GM23338 (cell line): ENCODE measurements at regions not wholly inside any gene's neighbourhood (a gene's known extent, or its start where the extent isn't known, plus 50 kb on each side); places are given as distances from the start of the nearest gene placed in this dataset.

Experiments
- ATAC-seq: fragments of 200-7000 bp; cut with Tn5 transposase; 3 replicates; pipeline ENCODE4 v1.9.1; 2020
- DNase-seq: peaks from one replicate; pipeline ENCODE4 v3.0.0-alpha.2; 2015; ENCODE audit warnings: low spot score
- H2AFZ ChIP-seq: fragments of 200-600 bp; sonication (generic); 2 replicates; pipeline ENCODE4 v1.8.0; 2016; ENCODE audit warnings: antibody characterized with exemption, mild to moderate bottlenecking, moderate library complexity
- H3F3A ChIP-seq: fragments of 200-600 bp; sonication (generic); replicated peaks from 2 replicates; pipeline ENCODE4 v1.8.0; 2017; ENCODE audit warnings: antibody characterized with exemption, mixed run types, low read depth
- H3K27ac ChIP-seq: fragments of 200-600 bp; sonication (generic); 2 replicates; pipeline ENCODE4 v1.6.1; 2016; ENCODE audit warnings: low read depth
- H3K27me3 ChIP-seq: fragments of 200-600 bp; sonication (generic); 2 replicates; pipeline ENCODE4 v1.8.0; 2016; ENCODE audit warnings: mild to moderate bottlenecking, mixed run types, moderate library complexity; ENCODE audit not compliant: insufficient read depth
- H3K36me3 ChIP-seq: fragments of 200-600 bp; sonication (generic); 2 replicates; pipeline ENCODE4 v1.8.0; 2016; ENCODE audit warnings: mild to moderate bottlenecking; ENCODE audit not compliant: insufficient read depth
- H3K4me1 ChIP-seq: fragments of 200-600 bp; sonication (generic); 2 replicates; pipeline ENCODE4 v1.8.0; 2016; ENCODE audit warnings: mild to moderate bottlenecking, moderate library complexity; ENCODE audit not compliant: insufficient read depth
- H3K4me2 ChIP-seq: fragments of 200-600 bp; sonication (generic); 2 replicates; pipeline ENCODE4 v1.7.1; 2017; ENCODE audit warnings: mixed run types
- H3K4me3 ChIP-seq: fragments of 200-600 bp; sonication (generic); 2 replicates; pipeline ENCODE4 v1.6.1; 2016; ENCODE audit warnings: mixed run types
- H3K79me2 ChIP-seq: fragments of 200-600 bp; sonication (generic); replicated peaks from 2 replicates; pipeline ENCODE4 v1.8.0; 2017; ENCODE audit warnings: mild to moderate bottlenecking; ENCODE audit not compliant: insufficient read depth
- H3K9me2 ChIP-seq: fragments of 200-600 bp; sonication (generic); 2 replicates; pipeline ENCODE4 v1.8.0; 2017; ENCODE audit not compliant: insufficient read depth
- H4K20me1 ChIP-seq: fragments of 200-600 bp; sonication (generic); replicated peaks from 2 replicates; pipeline ENCODE4 v1.8.0; 2017; ENCODE audit warnings: mild to moderate bottlenecking; ENCODE audit not compliant: insufficient read depth
- H3K27ac Mint-ChIP-seq: 2 replicates; pipeline ENCODE4 v1.8.0; 2020; ENCODE audit warnings: inconsistent platforms, mild to moderate bottlenecking, moderate library complexity, mixed read lengths
- H3K27me3 Mint-ChIP-seq: 3 replicates; pipeline ENCODE4 v1.8.0; 2022; ENCODE audit warnings: low read depth, mild to moderate bottlenecking, moderate library complexity, mixed read lengths, inconsistent platforms; ENCODE audit not compliant: insufficient read depth, poor library complexity
- H3K36me3 Mint-ChIP-seq: 3 replicates; pipeline ENCODE4 v1.8.0; 2021; ENCODE audit warnings: low read depth, mild to moderate bottlenecking, inconsistent platforms, moderate library complexity, mixed read lengths
- H3K4me1 Mint-ChIP-seq: 3 replicates; pipeline ENCODE4 v1.8.0; 2020; ENCODE audit warnings: mild to moderate bottlenecking, inconsistent platforms, mixed read lengths
- H3K4me3 Mint-ChIP-seq: 3 replicates; pipeline ENCODE4 v1.8.0; 2021; ENCODE audit warnings: moderate library complexity, mild to moderate bottlenecking, inconsistent platforms, mixed read lengths
- H3K9me3 Mint-ChIP-seq: 3 replicates; pipeline ENCODE4 v1.8.0; 2020; ENCODE audit warnings: moderate library complexity, mild to moderate bottlenecking, inconsistent platforms, mixed read lengths
- CREB1 ChIP-seq: fragments of 250-450 bp; sonication (Bioruptor Pico); IDR thresholded peaks from 2 replicates; pipeline ENCODE4 v1.5.0; 2020; ENCODE audit warnings: low read depth, mild to moderate bottlenecking, moderate library complexity
- EZH2phosphoT487 ChIP-seq: fragments of 200-600 bp; sonication (generic); IDR thresholded peaks from one replicate; pipeline ENCODE4 v1.8.1; 2018; ENCODE audit warnings: antibody characterized with exemption; ENCODE audit not compliant: unreplicated experiment
- NANOG ChIP-seq: IDR thresholded peaks from 2 replicates; pipeline ENCODE4 v1.6.1; 2016; ENCODE audit warnings: antibody characterized with exemption, borderline replicate concordance
- REST ChIP-seq: IDR thresholded peaks from one replicate; pipeline ENCODE4 v1.6.1; 2018; ENCODE audit warnings: antibody characterized with exemption; ENCODE audit not compliant: unreplicated experiment
- ZNF114 ChIP-seq: fragments of 250-450 bp; sonication (Bioruptor Pico); IDR thresholded peaks from 2 replicates; pipeline ENCODE4 v1.5.0; 2020; ENCODE audit warnings: mild to moderate bottlenecking, moderate library complexity
- ZNF331 ChIP-seq: fragments of 250-450 bp; sonication (Bioruptor Pico); IDR thresholded peaks from 2 replicates; pipeline ENCODE4 v1.5.0; 2020; ENCODE audit warnings: low read depth, mild to moderate bottlenecking, moderate library complexity
- ZNF462 ChIP-seq: fragments of 250-450 bp; sonication (Bioruptor Pico); IDR thresholded peaks from 2 replicates; pipeline ENCODE4 v1.5.0; 2020; ENCODE audit warnings: mild to moderate bottlenecking, moderate library complexity
- TF ChIP-seq, protein P1 (sequence below), 2 experiments: fragments of 200-600 bp in 1 of 2; sonication (generic) in 1 of 2; conservative IDR thresholded peaks; 2 replicates each; pipeline versions ENCODE4 v1.5.1 to v1.6.1; 2016 to 2017; ENCODE audit warnings: antibody characterized with exemption in 2 of 2, low read depth in 2 of 2, mild to moderate bottlenecking in 2 of 2, moderate library complexity in 1 of 2

- H3K27ac ChIP-seq = no peak overlapping the region
- H3K9me2 ChIP-seq = no peaks in the 10 kb centered on the region
- no peaks in the 10 kb centered on the region for H3K4me1 ChIP-seq
- DNase-seq (no peak), ATAC-seq (no peak)
- peak overlapping the region; percentile 45; the same call in 1 of the 2 replicates for H3K27ac Mint-ChIP-seq
- H3K27me3 Mint-ChIP-seq = peaks cover 3% of the 10 kb centered on the region
- no peaks in the 10 kb centered on the region for H3K36me3 ChIP-seq
- H3K79me2 ChIP-seq = no peaks in the 10 kb centered on the region
- peaks cover 10% of the 10 kb centered on the region for H3K4me1 Mint-ChIP-seq
- H3K4me3 ChIP-seq = no peak overlapping the region
- no peaks in the 10 kb centered on the region for H4K20me1 ChIP-seq
- no peaks in the 10 kb centered on the region for H3K9me3 Mint-ChIP-seq
- H3K27me3 ChIP-seq = no peaks in the 10 kb centered on the region
- no peaks in the 10 kb centered on the region for H3K36me3 Mint-ChIP-seq
- H2AFZ ChIP-seq = no peak overlapping the region
- H3K4me3 Mint-ChIP-seq = no peak overlapping the region
- no peaks in the 10 kb centered on the region for H3F3A ChIP-seq
- TF ChIP-seq ZNF331 (CRISPR knock-in tag) = no peak
- no peak overlapping the region for H3K4me2 ChIP-seq
Observed at GRCh38 chr5:168209244-168209995, 82.0 kb upstream of the WWC1 start.

DNA sequence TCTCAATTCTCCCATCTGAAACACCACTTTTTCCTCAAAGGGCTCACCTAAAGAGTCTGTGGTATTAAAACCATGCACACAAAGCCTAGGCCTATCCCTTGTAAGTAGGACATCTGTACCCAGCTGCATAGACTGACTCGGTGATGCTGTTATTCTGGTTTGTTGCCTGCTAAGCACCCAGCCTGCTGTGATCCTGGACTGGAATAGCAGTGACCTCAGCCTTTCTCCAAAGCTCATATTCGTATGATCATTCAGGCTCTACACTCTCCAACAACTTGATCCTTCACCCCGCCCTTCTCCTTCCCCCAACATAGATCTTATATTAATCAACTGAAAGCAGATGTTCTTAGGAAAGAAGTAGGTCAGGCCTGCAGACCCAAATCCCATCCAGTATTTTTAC is 81.4 kb upstream of the WWC1 start:
- Histone ChIP-seq H3K27ac (no peak overlapping the region), H3K9me2 (no peaks in the 10 kb centered on the region; the same call in 1 of the 2 replicates), H3K79me2 (no peaks in the 10 kb centered on the region), H4K20me1 (no peaks in the 10 kb centered on the region), H3K4me2 (no peak overlapping the region), H3K4me1 (no peaks in the 10 kb centered on the region), H3K27me3 (no peaks in the 10 kb centered on the region), H3K4me3 (no peak overlapping the region), H3K36me3 (no peaks in the 10 kb centered on the region), H2AFZ (no peak overlapping the region), H3F3A (no peaks in the 10 kb centered on the region)
- Mint-ChIP-seq H3K36me3 (no peaks in the 10 kb centered on the region), H3K27me3 (peaks cover 7% of the 10 kb centered on the region), H3K27ac (no peak overlapping the region), H3K9me3 (no peaks in the 10 kb centered on the region), H3K4me1 (peaks cover 12% of the 10 kb centered on the region), H3K4me3 (no peak overlapping the region)
- no peak for ATAC-seq
- no peak for DNase-seq
- TF ChIP-seq EZH2phosphoT487 (no peak), CREB1 (no peak), ZNF114 (CRISPR knock-in tag) (no peak), NANOG (no peak), ZNF331 (CRISPR knock-in tag) (no peak), ZNF462 (CRISPR knock-in tag) (no peak), REST (no peak)
- TF ChIP-seq, protein P1, sequence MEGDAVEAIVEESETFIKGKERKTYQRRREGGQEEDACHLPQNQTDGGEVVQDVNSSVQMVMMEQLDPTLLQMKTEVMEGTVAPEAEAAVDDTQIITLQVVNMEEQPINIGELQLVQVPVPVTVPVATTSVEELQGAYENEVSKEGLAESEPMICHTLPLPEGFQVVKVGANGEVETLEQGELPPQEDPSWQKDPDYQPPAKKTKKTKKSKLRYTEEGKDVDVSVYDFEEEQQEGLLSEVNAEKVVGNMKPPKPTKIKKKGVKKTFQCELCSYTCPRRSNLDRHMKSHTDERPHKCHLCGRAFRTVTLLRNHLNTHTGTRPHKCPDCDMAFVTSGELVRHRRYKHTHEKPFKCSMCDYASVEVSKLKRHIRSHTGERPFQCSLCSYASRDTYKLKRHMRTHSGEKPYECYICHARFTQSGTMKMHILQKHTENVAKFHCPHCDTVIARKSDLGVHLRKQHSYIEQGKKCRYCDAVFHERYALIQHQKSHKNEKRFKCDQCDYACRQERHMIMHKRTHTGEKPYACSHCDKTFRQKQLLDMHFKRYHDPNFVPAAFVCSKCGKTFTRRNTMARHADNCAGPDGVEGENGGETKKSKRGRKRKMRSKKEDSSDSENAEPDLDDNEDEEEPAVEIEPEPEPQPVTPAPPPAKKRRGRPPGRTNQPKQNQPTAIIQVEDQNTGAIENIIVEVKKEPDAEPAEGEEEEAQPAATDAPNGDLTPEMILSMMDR (conservative IDR thresholded peaks at IDR 0.05; ENCODE audit: low read depth in 2 of 2) = no peak
